Skeletal muscle tissue (tissue), 3 donors: ENCODE measurements at regions not wholly inside any gene's neighbourhood (a gene's known extent, or its start where the extent isn't known, plus 50 kb on each side); places are given as distances from the start of the nearest gene placed in this dataset.

Experiments
- H3K27ac ChIP-seq: one replicate; pipeline ENCODE4 v1.7.0; 2013; ENCODE audit warnings: mild to moderate bottlenecking, low read depth, low read length, inconsistent platforms
- H3K27me3 ChIP-seq, 3 donors: one replicate each; pipeline ENCODE4 v1.7.0; 2013; ENCODE audit warnings: low read length in 3 of 3; ENCODE audit not compliant: control insufficient read depth in 3 of 3, insufficient read depth in 3 of 3
- H3K36me3 ChIP-seq, 3 donors: one replicate each; pipeline ENCODE4 v1.7.0; 2013; ENCODE audit warnings: low read length in 3 of 3; ENCODE audit not compliant: control insufficient read depth in 3 of 3, insufficient read depth in 3 of 3
- H3K4me1 ChIP-seq, 3 donors: one replicate each; pipeline ENCODE4 v1.7.0; 2013; ENCODE audit warnings: low read length in 3 of 3, mild to moderate bottlenecking in 3 of 3; ENCODE audit not compliant: control insufficient read depth in 3 of 3, insufficient read depth in 3 of 3
- H3K4me3 ChIP-seq, 3 donors: one replicate each; pipeline ENCODE4 v1.7.0; 2013; ENCODE audit warnings: low read length in 3 of 3
- H3K9ac ChIP-seq, 3 donors: one replicate each; pipeline ENCODE4 v1.7.0; 2013; ENCODE audit warnings: low read length in 3 of 3, mild to moderate bottlenecking in 3 of 3, moderate library complexity in 2 of 3, low read depth in 1 of 3
- H3K9me3 ChIP-seq, 3 donors: one replicate each; pipeline ENCODE4 v1.7.0; 2013; ENCODE audit warnings: low read length in 3 of 3; ENCODE audit not compliant: control insufficient read depth in 3 of 3
- donor health status: Osteomylitis.

- H3K4me1 ChIP-seq = no peaks in the 10 kb centered on the region
- no peaks in the 10 kb centered on the region for H3K36me3 ChIP-seq
- H3K27me3 ChIP-seq = no peaks in the 10 kb centered on the region
- no peak overlapping the region for H3K4me3 ChIP-seq
- no peak overlapping the region for H3K27ac ChIP-seq
- no peak overlapping the region for H3K9ac ChIP-seq
- no peaks in the 10 kb centered on the region for H3K9me3 ChIP-seq
Measured at GRCh38 chr13:47413526-47413925, 516.7 kb upstream of the HTR2A start.

GRCh38 chr13:47413112-47413511 lies 516.3 kb upstream of the HTR2A start:
- H3K4me3 ChIP-seq = no peak overlapping the region

GRCh38 chr13:47409778-47410177 lies 512.9 kb upstream of the HTR2A start:
- H3K36me3 ChIP-seq = no peaks in the 10 kb centered on the region
- H3K27me3 ChIP-seq = no peaks in the 10 kb centered on the region
- no peaks in the 10 kb centered on the region for H3K4me1 ChIP-seq
- no peak overlapping the region for H3K4me3 ChIP-seq
- no peak overlapping the region for H3K9ac ChIP-seq
- H3K27ac ChIP-seq = no peak overlapping the region
- no peaks in the 10 kb centered on the region for H3K9me3 ChIP-seq

More at GRCh38 chr13:47413112-47413511, 516.3 kb upstream of the HTR2A start:
- H3K27me3 ChIP-seq = no peaks in the 10 kb centered on the region
- H3K36me3 ChIP-seq = no peaks in the 10 kb centered on the region
- H3K4me1 ChIP-seq = no peaks in the 10 kb centered on the region
- no peaks in the 10 kb centered on the region for H3K9me3 ChIP-seq
- H3K9ac ChIP-seq = no peak overlapping the region
- no peak overlapping the region for H3K27ac ChIP-seq

GRCh38 chr13:47408546-47409319 lies 511.9 kb upstream of the HTR2A start:
- Histone ChIP-seq H3K4me1 (no peaks in the 10 kb centered on the region), H3K27ac (no peak overlapping the region), H3K36me3 (no peaks in the 10 kb centered on the region), H3K9me3 (no peaks in the 10 kb centered on the region), H3K9ac (no peak overlapping the region), H3K4me3 (no peak overlapping the region), H3K27me3 (no peaks in the 10 kb centered on the region)

- Histone ChIP-seq H3K9me3 (no peaks in the 10 kb centered on the region), H3K27me3 (no peaks in the 10 kb centered on the region), H3K9ac (no peak overlapping the region)
Measured at GRCh38 chr13:47407808-47408207, 511.0 kb upstream of the HTR2A start.

GRCh38 chr13:47399599-47399998 lies 502.7 kb upstream of the HTR2A start:
- H3K4me1 ChIP-seq = no peaks in the 10 kb centered on the region
- no peaks in the 10 kb centered on the region for H3K9me3 ChIP-seq
- no peaks in the 10 kb centered on the region for H3K36me3 ChIP-seq

More at GRCh38 chr13:47407808-47408207, 511.0 kb upstream of the HTR2A start:
- Histone ChIP-seq H3K27ac (no peak overlapping the region), H3K4me3 (no peak overlapping the region), H3K36me3 (no peaks in the 10 kb centered on the region), H3K4me1 (no peaks in the 10 kb centered on the region)

GRCh38 chr13:47397739-47398138 lies 500.9 kb upstream of the HTR2A start:
- H3K27ac ChIP-seq = no peak overlapping the region
- H3K36me3 ChIP-seq = no peaks in the 10 kb centered on the region
- H3K9ac ChIP-seq = no peak overlapping the region

More at GRCh38 chr13:47399599-47399998, 502.7 kb upstream of the HTR2A start:
- no peak overlapping the region for H3K4me3 ChIP-seq
- no peak overlapping the region for H3K27ac ChIP-seq
- H3K9ac ChIP-seq = no peak overlapping the region
- H3K27me3 ChIP-seq = no peaks in the 10 kb centered on the region

GRCh38 chr13:47396915-47397314 lies 500.1 kb upstream of the HTR2A start:
- no peak overlapping the region for H3K27ac ChIP-seq
- no peaks in the 10 kb centered on the region for H3K36me3 ChIP-seq
- H3K27me3 ChIP-seq = no peaks in the 10 kb centered on the region
- H3K9me3 ChIP-seq = no peaks in the 10 kb centered on the region
- no peaks in the 10 kb centered on the region for H3K4me1 ChIP-seq
- no peak overlapping the region for H3K4me3 ChIP-seq
- H3K9ac ChIP-seq = no peak overlapping the region

More at GRCh38 chr13:47397739-47398138, 500.9 kb upstream of the HTR2A start:
- H3K9me3 ChIP-seq = no peaks in the 10 kb centered on the region
- no peaks in the 10 kb centered on the region for H3K4me1 ChIP-seq
- no peaks in the 10 kb centered on the region for H3K27me3 ChIP-seq
- no peak overlapping the region for H3K4me3 ChIP-seq

- Histone ChIP-seq H3K27me3 (no peaks in the 10 kb centered on the region), H3K9me3 (no peaks in the 10 kb centered on the region), H3K36me3 (no peaks in the 10 kb centered on the region), H3K4me3 (no peak overlapping the region), H3K27ac (no peak overlapping the region), H3K9ac (no peak overlapping the region), H3K4me1 (no peaks in the 10 kb centered on the region)
Measured at GRCh38 chr13:47374741-47375140, 477.9 kb upstream of the HTR2A start.

GRCh38 chr13:47372751-47373150 lies 475.9 kb upstream of the HTR2A start:
- Histone ChIP-seq H3K9ac (no peak overlapping the region), H3K27ac (no peak overlapping the region), H3K27me3 (no peaks in the 10 kb centered on the region), H3K9me3 (no peaks in the 10 kb centered on the region), H3K4me1 (no peaks in the 10 kb centered on the region), H3K4me3 (no peak overlapping the region), H3K36me3 (no peaks in the 10 kb centered on the region)
